ENCODE measurements at regions not wholly inside any gene's neighbourhood (a gene's known extent, or its start where the extent isn't known, plus 50 kb on each side); places are given as distances from the start of the nearest gene placed in this dataset.
"Not testable (repeated sequence)": the region's sequence is repeated elsewhere in the genome, so short reads cannot be mapped to it uniquely, and the experiment has no call there.

GRCh38 chr3:152891678-152892077 lies 56.7 kb downstream of the P2RY1 start:
- DNase-seq (ENCODE audit: low read depth): no peak

DNA sequence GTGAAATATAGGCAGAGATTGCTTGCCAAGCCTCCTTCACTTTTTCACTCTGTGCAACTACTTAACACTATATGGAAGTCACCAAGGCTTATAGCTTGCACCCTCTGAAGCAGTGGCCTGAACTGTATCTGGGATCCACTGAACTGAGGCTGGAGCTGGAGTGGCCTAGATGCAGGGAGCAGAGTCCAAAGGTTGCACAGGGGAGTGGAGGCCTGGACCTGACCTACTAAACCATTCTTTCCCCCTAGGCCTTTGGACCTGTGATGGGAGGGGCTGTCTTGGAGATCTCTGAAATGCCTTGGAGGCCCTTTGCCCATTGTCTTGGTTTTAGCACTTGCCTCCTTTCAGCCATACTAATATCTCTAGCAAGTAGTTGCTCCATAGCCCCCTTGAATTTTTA lies 57.5 kb downstream of the P2RY1 start:
- DNase-seq (ENCODE audit: low read depth): no peak

DNA sequence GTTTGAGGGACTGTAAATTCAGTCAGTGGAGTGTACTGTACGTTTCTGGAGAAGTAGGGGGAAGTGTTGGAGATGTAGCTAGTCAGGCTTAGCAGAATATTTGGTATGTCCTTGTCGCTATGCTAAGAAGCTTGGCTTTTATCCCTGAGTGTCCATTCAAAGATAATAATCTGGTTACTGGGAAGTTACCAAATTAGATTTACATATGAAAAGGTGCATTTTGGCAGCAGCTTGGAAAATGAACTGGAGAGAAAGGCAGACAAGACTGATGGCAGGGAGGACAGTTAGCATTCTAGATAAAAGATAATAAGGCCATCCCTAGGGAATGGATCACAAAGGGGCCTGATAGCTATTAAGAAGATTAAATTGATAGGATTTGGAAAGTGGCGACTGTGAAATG lies 58.7 kb downstream of the P2RY1 start:
- DNase-seq (ENCODE audit: low read depth): no peak

DNA sequence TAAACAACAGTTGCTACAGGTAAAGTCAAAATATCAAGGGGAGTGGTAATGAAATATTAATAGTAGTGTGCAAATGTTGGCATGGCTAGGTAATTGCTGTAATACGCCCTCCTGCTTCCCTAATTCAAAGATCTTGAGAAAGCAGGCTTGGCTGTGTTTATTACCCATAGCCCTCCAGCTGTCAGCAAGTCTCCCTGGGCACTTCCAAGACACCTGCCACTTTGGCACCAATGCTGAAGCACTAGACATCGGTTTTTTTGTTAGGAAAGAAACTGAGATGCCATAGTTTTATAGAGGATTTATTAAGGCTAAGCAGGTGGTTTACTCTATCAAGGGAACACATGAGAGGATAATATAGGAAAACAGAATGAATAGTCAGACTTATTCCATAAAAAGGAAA lies 64.4 kb downstream of the P2RY1 start:
- no peak for DNase-seq (ENCODE audit: low read depth)

DNA sequence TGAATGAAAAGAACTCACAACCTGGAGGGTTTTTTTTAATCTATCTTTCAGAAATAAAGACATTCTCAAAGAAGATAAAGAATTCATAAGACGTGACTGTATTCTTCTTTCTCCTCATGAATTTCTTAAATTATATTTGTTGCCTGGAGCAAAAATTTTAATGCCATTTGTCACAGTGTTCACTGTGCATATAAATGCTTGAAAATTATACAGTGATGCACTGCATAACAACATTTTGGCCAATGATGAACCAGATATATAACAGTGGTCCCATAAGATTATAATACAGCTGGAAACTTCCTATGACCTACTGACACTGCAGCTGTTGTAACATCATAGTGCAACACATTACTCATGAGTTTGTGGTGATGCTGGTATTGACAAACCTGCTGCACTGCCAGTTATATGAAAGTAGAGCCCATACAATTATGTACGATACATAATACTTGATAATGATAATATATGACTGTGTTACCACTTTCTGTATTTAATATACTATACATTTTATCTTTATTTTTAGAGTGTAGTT lies 67.3 kb downstream of the P2RY1 start:
- no peak for DNase-seq (ENCODE audit: low read depth)

GRCh38 chr3:152905631-152906030 lies 70.7 kb downstream of the P2RY1 start:
- no peak for DNase-seq (ENCODE audit: low read depth)

DNA sequence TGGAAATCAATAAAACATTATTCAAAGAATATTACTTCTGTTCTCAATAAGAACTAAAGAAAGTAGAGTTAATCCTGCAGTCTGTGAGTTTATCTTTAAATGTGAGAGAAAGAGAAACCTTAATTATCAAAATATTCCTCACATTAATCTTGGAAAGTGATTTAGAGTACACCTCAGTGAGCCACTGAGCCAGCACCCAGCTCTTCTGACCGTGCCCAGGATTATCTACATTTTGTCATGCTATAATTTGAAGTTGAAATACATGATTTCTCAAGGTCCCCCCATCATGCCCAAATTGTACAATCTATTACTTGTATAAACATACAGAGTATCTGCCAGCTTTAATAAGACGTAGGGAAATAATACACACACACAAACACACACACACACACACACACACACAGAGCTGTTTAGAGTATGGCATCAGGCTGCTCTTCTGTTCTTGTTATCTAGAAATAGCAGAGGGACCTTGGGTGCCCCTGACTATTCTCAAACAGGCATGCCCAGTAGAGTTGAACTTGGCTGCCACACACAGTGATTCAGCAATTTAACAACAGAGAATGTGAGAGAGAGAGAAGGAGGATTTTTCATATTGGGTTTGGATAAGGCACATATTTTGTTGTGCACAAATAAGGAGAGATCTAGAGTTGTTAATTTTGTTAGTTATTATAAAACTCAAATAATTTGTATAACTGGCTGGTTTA lies 74.4 kb downstream of the P2RY1 start:
- peak; percentile 13 for DNase-seq (ENCODE audit: low read depth)

DNA sequence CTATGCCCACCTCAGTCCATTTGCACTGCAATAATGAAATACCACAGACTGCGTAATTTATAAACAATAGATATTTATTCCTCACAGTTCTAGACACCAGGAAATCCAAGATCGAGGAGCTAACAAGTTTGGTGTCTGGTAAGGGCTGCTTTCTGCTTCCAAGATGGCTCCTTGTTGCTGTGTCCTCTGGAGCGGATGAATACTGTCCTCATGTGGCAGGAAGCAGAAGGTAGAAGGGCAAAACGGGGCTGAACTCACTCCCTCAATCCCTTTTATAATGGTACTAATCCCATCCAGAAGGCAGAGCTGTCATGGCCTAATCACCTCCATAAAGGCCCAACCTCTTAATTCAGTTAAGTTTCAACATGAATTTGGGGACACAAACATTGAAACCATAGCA lies 75.3 kb downstream of the P2RY1 start:
- no peak for DNase-seq (ENCODE audit: low read depth)

- DNase-seq (ENCODE audit: low read depth): no peak
These were observed 76.0 kb downstream of the P2RY1 start for GRCh38 chr3:152910966-152911365.

- DNase-seq (ENCODE audit: low read depth): not testable (repeated sequence)
These were observed 79.8 kb downstream of the P2RY1 start for GRCh38 chr3:152914743-152915142.

GRCh38 chr3:152915695-152916094 lies 80.8 kb downstream of the P2RY1 start:
- DNase-seq (ENCODE audit: low read depth): no peak

DNA sequence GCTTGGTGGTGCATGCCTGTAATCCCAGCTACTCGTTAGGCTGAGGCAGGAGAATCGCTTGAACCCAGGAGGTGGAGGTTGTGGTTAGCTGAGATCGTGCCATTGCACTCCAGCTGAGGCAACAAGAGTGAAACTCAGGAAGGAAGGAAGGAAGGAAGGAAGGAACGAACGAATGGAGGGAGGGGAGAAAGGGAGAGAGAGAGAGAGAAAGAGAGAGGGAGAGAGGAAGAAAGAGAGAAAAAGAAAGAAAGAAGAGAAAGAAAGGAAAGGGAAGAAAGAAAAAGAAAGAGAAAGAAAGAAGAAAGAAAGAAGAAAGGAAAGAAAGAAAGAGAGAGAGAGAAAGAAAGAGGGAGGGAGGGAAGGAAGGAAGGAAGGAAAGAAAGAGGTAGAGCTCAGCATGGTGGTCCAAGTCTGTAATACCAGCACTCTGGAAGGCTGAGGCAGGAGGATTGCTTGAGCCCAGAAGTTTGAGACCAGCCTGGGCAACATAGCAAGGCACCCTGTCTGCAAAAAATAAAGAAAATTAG lies 81.9 kb downstream of the P2RY1 start:
- no peak for DNase-seq (ENCODE audit: low read depth)

GRCh38 chr3:152921351-152921750 lies 86.4 kb downstream of the P2RY1 start:
- DNase-seq (ENCODE audit: low read depth): no peak

DNA sequence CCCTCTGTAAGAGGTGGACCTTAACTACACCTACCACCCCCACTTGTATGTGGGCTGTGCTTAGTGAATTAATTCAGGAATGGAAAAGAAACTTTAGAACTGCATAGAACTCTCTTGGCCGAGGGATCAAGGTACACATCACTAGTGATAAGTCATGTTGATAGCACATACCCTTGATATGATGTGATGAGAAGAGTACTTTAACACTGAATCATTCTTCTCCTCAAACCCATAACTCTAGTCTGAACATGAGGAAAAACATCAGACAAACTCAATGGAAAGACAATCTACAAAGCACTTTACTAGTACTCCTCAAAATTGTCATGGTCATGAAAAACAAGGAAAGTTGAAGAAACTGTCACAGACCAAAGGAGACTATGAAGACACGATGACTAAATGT lies 87.6 kb downstream of the P2RY1 start:
- DNase-seq (ENCODE audit: low read depth): no peak

GRCh38 chr3:152927131-152927530 lies 92.2 kb downstream of the P2RY1 start:
- no peak for DNase-seq (ENCODE audit: low read depth)

GRCh38 chr3:152930516-152930915 lies 95.6 kb downstream of the P2RY1 start:
- no peak for DNase-seq (ENCODE audit: low read depth)

- DNase-seq (ENCODE audit: low read depth): peak; percentile 11
These were observed 102.3 kb downstream of the P2RY1 start for GRCh38 chr3:152937234-152937633.

GRCh38 chr3:152938974-152939636 lies 104.2 kb downstream of the P2RY1 start:
- DNase-seq (ENCODE audit: low read depth): no peak

- no peak for DNase-seq (ENCODE audit: low read depth)
These were observed 106.9 kb downstream of the P2RY1 start for GRCh38 chr3:152941859-152942258.

- DNase-seq (ENCODE audit: low read depth): no peak
These were observed 107.4 kb downstream of the P2RY1 start for GRCh38 chr3:152942366-152942765.

DNA sequence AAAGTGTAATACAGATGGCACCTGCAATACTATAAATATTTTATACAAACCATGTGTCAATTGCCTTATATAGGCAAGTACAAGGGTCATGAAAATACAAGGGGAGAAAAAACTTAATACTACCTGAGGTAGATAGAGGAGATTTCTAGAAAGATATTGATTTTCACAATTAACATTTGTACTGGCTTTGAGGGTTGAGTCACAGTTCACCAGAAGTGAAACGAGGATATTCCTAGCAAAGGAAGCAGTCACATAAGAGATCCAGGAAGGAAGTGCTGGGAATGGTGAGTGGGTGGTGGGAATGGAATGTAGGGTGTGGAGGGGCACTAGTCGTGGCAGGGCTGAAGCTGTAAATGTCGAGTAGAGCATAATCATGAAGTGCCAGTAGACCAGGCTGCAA lies 108.7 kb downstream of the P2RY1 start:
- DNase-seq (ENCODE audit: low read depth): peak; percentile 44

DNA sequence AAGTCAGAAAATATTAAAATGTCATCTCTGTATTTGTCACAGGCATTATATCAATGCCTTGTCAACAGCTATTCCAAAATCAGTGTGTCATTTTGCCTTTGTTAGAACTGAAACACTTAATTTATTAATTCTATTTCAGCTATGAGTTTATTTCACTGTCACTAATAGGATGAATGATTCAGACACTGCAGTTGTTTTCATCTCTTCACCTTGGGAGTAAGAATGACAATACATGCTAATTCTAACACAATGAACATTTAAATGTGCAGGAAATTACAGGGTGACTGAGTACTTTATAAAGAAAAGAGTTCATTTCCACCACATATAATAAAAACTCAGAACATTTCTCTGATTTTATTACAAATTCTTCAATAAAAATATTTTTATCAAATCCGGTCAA lies 109.7 kb downstream of the P2RY1 start:
- no peak for DNase-seq (ENCODE audit: low read depth)

- no peak for DNase-seq (ENCODE audit: low read depth)
These were observed 110.6 kb downstream of the P2RY1 start for GRCh38 chr3:152945556-152945955.

Data from renal cortical epithelial cell (primary cell).